ENCODE measurements at regions not wholly inside any gene's neighbourhood (a gene's known extent, or its start where the extent isn't known, plus 50 kb on each side); places are given as distances from the start of the nearest gene placed in this dataset.
"Not testable (repeated sequence)": the region's sequence is repeated elsewhere in the genome, so short reads cannot be mapped to it uniquely, and the experiment has no call there.

DNA sequence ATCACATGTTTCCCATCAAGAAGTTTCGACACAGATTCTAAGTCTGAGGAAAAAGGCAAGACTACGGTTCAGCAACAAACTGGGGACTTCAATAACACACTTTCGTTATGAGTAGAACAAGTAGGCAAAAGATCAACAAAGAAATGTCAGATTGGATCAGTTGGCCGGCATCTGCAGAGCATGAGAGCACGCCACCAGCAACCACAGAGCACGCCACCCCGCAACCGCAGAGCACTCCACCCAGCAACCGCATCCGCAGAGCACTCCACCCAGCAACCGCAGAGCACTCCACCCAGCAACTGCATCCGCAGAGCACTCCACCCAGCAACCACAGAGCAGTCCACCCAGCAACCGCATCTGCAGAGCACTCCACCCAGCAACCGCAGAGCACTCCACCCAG, 89.7 kb upstream of the FAM20C start:
- DNase-seq: no peak

DNA sequence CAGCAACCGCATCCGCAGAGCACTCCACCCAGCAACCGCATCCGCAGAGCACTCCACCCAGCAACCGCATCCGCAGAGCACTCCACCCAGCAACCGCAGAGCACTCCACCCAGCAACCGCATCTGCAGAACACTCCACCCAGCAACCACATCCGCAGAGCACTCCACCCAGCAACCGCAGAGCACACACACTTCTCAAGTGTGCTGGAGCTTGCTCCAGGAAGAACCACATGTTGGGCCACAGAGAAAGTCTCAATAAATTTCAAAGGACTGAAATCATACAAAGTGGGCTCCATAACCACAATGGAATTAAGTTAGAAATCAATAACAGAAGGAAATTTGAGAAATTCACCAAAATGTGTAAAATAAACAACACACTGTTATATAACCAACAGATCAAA, 88.4 kb upstream of the FAM20C start:
- DNase-seq: not testable (repeated sequence)

DNA sequence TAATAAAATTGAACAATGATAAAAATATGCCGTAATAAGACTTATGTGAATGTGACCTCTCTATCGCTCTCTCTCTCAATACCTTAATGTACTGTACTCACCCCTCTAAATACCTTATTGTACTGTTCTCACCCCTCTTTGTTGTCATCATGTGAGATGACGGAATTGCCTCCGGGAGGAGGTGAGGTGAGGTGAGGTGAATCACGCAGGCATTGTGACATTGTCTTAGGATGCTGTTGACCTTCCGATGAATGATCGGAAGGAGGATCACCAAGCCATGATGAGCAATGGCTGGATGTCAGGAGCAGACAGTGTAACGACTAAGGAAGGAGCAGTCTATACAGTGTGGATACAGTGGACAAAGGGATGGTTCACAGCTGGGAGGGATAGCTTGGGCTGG, 87.4 kb upstream of the FAM20C start:
- no peak for DNase-seq

DNA sequence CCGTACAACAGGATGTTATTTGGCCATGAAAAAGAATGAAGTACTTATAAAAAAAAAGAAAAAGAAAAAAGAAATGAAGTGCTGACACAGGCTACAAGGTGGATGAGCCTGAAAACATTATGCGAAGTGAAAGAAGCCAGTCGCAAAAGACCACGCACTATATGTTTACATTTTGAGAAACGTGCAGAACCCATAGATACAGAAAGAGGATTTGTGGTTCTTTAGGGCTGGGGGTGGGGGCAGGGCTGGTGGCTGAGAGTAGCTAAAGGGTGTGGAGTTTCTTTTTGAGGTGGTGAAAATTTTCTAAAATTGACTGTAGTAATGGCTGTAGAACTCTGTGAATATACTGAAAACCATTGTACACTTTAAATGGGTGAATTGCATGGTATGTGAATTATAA, 86.0 kb upstream of the FAM20C start:
- no peak for DNase-seq

DNA sequence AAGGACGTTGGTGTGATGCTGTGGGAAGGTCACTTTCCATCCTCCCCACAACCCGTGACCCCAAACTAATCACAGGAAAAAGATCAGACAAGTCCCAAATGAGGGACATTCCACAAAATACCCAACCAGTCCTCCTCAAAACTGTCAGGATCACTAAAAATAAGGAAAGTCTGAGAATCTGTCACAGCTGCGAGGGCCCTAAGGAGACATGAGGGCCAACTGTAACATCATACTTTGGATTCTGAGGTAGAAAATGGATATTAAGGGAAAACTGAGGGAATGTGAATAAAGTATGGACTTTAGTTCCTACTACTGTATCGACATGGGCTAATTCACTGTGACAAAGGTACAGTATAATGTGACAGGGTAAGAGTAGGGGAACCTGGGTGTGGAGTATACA, 85.1 kb upstream of the FAM20C start:
- DNase-seq: no peak

DNA sequence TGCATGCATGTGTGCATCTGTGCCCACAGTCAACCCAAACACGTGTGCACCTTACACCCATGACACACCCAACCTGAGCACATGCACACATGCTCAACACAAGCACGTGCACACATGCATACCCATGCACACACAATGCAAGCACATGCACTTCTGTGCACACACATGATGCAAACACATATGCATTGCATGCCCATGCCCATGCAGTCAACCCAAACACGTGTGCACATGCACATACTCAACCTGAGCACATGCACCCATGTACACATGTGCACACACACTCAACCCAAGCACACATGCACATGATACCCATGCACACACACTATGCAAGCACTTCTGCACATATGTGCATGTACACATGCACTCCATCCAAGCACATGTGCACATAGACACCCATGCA, 84.5 kb upstream of the FAM20C start:
- no peak for DNase-seq

DNA sequence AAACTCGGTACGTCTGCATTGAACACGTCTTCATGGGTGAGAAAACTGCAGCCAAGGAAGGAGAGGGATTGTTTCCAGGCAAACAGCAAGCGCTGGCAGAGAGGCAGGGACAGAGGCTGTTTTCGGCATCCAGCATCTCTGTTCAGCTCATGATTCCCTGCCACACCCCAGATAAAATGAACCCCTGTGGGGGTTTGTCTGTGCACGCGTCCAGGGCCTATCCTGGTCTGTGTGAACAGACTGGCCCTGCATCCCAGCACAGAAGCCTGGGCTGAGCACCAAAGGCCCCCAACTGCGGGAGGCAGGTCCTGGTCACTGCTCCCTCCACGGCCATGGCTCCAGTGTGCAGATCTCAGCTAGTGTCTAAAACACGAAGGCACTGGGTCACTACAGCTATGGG, 83.3 kb upstream of the FAM20C start:
- DNase-seq: no peak

DNA sequence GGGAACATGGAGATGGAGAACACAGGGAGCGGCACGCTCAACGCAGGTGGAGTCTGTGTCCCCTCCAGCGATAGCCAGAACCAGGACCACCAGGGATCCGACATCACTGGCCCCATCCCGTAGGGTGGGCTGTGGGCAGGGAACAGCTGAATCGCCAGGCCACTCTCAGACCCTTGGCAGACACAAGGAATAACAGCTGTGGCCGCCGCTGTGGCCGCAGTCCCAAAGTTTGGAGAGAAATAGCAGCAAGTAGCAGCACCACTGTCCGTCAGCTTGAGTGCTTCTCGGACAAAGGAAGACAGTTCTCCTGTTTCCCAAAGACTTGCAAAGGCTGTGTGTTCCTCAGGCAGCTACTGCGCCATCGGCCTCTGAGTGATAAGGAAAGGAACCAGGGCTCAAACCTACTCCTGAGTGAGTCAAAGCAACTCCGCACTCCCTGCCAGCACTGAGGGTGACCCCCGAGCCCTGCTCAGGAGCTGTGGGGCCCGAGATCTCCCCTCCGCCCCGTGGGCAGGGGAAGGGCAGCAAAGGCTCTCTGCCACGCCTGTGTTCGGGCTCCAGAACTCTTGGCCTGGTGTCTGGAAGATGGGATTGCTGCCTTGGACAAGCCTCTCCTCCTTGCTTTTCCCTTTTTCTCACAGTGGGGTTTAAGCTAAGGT, 82.3 kb upstream of the FAM20C start:
- DNase-seq: no peak

DNA sequence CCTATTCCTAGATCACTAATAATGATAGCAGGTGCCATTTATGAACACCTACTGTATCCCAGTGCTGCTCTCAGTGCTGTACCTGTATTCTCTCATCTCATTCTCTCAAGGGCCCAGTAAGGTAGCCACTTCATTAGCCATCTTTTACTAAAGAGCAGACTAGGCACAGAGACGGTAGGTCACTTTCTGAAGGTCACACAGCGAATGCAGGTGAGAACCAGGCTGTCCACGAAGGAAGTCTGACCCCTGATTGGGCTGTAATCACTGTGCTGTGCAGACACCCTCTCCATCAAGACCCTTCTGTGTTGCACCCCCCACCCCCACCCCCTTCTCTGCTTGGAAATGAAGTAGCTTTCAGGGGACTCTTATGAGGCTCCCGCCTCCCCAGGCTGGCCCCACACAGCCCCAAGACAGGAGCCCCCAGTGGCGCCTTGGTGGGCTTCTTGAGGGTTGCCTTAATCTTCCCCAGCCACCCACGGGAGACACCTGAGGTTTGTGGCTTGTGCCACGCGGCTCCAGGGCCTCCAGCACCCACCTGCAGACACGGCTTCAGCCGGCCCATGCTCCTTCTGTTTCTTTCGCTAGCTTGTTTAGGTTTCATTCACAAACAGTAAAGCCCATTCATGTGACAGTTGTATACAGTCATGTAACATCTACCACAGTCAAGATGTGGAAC, 81.7 kb upstream of the FAM20C start:
- DNase-seq: no peak

DNA sequence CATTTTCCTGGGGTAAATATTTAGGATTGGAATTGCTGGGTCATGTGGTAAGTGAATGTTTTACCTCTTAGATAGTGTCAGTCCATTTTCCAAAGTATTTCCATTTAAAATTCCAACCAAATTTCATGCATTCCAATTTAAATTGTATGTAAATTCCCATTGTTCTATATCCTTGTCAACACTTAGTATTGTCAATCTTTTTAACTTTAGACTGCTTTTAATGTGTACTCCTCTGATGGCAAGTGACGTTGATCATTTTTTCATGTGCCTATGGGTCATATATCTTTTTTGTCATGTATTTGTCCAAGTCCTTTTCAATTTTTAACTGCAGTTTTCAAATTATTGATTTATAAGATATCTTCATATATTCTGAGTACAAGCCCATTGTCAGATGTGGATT, 80.8 kb upstream of the FAM20C start:
- no peak for DNase-seq

DNA sequence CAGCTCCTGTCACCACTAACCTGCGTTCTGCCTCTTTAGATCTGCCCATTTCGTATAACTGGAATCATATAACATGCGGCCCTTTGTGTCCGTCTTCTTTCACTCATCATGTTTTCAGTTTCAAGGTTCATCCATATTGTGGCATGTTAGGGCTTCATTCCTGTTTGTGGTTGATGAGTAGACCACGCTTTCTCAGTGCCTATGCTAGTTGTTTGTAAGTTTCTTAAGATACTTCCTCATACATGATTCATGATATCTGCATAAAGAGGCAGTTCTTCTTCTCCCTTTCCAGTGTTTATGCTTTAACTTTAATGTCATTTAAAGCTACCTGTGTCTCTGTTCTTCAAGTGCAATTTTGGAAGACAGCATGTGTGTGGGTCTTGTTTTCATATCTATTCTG, 79.5 kb upstream of the FAM20C start:
- no peak for DNase-seq

DNA sequence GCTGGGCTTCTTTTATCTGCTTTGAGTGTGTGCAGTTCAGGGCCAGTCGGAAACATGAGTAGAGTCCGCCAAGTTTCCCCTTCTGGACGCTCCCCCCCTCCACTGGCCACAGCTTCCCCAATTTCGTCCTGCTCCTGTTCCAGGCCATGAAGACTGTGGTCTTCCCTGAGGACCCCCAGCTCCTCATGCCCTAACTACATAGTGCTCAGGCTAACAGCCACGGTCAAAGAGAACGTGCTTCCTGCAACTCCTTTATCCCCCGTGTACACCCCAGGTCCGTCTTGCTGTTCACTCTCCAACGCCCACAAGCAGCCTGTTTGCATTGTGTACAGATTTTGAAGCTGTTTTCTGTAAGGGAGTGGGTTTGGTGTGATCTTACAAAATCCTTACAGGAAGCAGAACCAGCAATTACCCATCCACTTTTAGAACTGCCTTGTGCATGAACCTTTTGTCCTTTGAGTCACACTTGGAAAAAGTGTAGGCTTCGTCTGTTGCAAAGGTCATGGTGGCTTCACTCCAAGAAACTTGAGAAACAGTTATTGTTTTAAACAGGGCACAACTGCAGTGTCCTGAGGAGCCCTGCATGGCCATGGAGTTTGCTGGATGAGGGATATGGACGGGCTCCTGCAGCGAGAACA, 77.0 kb upstream of the FAM20C start:
- no peak for DNase-seq

DNA sequence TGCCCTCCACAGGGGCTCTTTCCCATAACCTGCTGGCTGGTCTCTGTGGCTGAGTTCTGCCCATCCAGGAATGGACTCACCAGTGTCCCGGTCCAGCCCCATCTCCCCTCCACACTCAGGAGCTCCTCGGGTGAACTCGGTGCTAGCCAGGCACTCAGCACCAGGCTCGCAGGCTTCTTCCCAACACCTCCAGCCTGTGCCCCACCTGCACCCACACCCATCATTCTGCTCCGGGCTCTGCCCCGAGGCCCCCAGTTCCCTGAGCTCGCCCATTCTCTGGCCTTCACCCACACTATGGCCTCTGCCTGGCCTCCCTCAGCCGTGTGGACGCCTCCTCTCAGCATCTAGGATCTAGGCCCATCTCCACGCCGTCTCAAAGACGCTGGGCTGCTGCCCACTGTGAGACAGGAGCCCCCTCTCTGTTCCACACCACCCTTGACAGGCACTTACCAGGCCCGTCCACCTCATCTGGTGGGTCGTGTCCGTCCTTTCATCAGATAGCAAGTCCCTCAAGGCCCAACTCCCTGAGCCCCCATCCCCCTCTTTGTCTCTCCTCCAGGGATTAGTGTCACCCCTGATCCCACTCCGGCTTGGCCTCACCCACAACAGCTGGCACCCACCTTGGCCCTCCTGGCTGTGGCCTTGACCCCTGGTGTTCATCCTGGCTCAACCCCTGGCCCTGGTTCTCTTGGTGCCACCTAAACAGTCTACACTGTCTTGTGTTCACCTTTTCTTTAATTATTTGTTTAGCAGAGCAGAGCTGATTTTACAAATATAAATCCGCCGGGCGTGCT, 76.0 kb upstream of the FAM20C start:
- no peak for DNase-seq

DNA sequence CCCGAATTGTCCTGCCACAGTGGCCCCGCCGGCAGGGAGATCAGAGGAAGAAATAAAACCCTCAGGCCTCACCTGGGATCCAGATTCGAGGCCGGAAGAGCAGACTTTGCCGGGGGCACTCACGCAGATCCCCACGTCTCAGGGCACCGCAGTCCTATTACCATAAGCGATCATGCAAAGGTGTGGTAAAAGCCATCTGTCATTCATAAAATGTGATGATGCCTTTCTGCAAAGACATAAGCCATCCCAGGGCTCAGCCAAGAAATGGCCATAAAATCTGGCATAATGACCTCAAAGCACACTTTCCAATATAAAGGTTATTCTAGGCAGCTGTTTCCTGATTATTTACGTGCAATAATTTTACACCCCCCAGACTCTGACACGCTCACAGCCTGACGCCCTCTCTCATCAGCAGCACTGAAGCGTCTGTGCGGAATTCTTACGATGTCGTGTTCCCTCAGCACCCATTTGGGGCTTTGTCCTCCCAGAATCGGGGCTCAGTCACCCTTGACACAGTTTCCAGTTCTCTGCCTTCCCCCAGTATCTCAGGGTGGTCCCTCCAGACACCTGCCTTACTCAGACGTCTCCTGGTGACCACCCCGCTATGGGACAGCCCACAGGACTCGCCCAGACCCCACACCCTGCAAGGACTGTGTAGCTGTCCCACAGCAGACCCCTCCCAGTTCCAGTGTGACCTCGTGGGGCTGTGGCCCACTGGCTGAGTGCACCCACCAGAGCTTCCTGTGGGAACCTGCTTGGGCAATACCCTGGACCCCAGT, 74.3 kb upstream of the FAM20C start:
- DNase-seq: no peak

DNA sequence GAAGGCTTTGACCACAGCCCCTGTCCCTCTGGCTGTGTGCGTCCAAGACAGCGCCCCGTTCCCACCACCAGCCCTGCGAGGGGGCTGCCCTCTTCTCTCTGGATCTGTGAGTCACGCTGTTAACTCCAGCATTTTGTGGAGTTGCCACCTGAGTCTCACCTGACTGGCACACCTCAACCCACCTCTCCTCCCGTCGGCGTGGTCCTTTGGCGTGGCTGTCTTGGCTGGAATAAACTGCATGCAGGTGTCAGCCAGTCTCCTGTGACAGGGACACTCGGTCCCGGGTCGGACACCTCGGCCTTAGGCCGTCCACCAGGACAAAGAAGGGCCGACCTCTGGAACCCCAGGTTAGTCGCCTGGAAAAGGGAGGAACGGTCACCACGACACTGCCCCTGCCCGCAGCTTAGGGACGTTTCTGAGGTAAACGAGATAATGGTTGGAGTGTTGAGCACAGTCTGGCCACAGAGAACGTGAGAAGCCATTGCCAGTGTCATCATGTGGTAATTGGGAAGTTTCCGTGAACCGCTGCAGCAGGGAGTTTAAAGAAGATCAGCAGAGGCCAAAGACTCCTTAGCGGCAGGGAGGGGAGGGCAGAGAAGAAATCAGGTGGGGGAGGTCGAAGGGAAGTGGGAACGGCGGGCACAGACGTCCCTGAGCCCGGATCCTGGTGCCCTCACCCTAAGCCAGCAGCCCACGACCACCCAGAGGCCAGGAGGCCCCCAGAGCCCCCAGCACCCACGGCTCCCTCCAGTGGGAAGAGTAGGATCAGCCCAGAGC, 73.6 kb upstream of the FAM20C start:
- no peak for DNase-seq

DNA sequence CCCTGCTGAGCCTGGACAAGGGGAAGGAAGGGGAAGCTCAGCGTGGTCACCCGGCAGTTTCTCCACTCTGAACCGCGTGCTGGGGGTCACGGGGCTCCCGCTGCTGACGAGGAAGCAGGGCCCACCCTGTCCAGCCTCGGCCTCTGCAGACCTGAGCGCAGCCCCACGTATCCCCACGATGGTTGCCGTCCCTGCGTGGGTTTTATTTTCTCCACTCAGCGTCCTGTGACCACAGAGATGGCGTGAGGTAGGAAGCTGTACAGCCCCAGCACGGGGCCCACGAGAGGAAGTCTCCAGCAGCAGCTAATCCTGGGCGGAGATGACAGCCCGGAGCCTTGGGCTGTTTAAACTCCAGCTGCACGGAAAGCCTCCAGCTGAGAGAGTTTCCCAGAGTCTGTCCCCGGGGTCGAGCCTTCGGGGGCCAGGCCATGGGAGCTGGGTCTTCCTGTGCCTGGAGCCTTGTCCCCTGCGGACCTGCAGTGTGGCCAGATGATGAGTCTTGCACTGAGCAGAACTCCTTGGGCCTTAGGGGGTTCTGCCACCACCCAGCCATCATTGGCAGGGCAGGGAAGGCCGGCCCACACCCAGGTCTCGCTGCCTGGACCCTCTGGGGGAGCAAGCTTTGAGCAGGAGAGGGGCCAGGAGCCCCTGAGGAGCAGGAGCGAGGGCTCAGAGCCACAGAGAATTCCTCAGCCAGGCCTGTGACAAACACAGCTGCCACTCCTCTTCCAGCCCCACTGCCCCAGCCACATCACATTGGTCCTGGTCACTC, 72.8 kb upstream of the FAM20C start:
- DNase-seq: no peak

DNA sequence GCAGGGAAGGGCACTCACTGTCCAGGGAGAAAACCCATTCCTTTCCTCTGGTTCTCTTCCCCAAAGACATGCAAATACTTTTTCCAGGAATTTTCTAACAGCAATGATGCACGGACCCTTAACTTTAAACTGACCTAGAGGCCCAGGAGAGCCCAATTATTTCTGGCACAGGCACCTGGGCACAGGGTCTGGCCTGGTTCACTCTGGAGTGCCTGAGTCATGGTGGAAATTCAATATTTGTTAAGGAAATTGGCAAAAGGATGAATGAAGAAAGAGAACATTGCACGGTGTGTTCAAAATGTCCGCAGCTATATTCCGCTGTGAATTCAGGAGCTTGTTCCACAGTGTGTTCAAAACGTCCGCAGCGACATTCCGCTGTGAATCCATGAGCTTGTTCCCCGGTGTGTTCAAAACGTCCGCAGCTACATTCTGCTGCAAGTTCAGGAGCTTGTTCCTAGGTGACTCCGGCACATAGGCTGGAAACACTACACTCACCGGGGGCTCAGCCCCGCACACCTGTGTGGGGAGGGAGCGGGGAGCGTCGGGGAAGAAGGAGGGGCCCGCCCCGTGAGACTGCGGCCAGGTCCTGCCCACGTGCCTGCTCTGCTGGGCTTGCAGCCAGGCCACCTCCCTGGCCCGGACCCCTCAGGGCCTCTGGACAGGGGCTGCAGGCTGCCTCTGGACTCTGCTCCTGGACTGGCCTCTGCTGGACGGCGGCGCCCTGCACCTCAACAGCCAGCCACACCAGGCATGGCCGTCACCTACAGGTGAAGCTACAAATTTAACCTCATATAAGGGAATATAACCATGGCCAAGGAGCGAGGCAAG, 72.0 kb upstream of the FAM20C start:
- DNase-seq: no peak

DNA sequence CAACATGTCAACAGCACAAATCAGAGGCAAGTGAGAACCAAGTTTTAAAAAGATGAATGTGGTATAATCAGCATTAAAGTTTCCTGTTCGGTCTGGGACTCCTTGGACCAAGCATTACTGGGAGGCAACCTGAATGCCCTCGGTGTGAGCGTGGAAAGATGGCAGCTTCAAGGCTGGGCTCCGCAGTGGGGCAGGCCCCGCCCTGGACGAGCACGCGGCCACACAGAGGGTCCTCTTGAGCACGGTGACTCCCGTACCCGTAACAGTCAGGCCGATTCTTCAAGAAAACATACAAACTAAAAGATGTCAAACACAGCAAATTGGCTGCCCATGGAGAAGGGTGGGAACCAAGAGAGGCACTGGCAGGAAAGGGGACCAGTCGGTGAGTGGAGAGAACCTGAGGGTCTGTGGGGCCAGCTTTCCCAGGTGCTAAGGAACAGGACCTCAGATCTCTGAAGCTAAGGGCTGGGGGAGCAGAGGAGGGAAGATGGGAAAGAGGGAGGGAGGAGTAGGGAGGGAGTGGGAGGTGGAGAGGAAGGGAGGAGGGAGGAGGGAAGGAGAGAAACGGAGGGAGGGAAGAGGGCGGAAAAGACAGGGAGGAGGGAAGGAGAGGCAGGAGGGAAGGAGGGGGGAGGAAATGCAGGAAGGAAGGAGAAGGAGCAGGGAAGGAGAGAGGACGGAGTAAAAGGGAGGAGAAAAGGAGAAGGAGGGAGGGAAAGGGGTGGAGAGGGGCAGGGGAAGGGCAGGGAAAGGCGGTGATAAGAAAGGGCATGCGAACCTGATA, 71.2 kb upstream of the FAM20C start:
- no peak for DNase-seq

DNA sequence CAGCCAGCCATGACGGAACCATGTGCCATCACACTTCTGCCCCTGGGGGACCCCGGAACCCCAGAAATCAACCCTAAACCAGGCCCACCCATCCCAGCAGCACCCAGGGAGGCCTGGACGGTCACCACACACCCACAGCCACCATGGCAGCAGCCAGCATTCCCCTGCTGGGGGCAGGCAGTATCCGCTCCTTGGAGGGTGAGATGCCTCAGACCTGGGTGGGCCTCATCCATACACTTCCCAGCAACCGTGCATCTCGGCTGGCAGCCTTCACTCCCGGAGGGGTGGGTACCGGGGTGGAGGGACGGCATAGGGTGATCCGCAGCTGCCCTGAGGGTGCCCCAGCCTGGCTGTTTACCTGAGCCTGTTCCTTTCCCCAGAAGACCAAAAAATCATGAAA, 69.1 kb upstream of the FAM20C start:
- no peak for DNase-seq
